AG09309 (cell line): ENCODE measurements at regions not wholly inside any gene's neighbourhood (a gene's known extent, or its start where the extent isn't known, plus 50 kb on each side); places are given as distances from the start of the nearest gene placed in this dataset.

Experiments used
- DNase-seq: peaks from one replicate; pipeline ENCODE4 v3.0.0-alpha.2; 2010; ENCODE audit warnings: low read depth
- H3K4me3 ChIP-seq: 2 replicates; pipeline ENCODE4 v1.5.1; 2011; ENCODE audit warnings: mild to moderate bottlenecking, low read depth, low read length, moderate library complexity; ENCODE audit not compliant: control insufficient read depth
- TF ChIP-seq, protein P1 (sequence below): IDR thresholded peaks from 2 replicates; pipeline ENCODE4 v1.5.1; 2011; ENCODE audit warnings: mild to moderate bottlenecking, low read depth, low read length, inconsistent platforms; ENCODE audit not compliant: insufficient read depth, control insufficient read depth; ENCODE audit errors: missing control alignments

DNA sequence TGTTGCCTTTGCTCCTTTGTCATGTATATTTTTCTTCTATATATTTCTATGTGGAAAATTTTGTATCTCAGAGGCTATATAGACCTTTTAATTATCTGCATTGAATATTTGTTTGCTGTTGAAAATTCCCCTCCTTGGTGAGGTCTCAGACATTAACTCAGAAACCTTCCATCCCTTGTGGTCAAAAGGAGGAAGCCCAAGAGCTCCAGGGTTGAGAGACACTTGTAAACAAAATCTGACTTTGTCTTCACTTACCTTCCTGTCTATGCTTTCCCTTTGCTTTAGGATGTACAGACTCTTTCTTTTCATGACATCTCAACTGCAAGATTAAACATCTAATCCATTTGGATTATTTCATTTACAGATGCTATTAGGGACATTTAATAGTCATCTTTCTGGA, 157.5 kb downstream of the PCDH20 start:
- TF ChIP-seq, protein P1, sequence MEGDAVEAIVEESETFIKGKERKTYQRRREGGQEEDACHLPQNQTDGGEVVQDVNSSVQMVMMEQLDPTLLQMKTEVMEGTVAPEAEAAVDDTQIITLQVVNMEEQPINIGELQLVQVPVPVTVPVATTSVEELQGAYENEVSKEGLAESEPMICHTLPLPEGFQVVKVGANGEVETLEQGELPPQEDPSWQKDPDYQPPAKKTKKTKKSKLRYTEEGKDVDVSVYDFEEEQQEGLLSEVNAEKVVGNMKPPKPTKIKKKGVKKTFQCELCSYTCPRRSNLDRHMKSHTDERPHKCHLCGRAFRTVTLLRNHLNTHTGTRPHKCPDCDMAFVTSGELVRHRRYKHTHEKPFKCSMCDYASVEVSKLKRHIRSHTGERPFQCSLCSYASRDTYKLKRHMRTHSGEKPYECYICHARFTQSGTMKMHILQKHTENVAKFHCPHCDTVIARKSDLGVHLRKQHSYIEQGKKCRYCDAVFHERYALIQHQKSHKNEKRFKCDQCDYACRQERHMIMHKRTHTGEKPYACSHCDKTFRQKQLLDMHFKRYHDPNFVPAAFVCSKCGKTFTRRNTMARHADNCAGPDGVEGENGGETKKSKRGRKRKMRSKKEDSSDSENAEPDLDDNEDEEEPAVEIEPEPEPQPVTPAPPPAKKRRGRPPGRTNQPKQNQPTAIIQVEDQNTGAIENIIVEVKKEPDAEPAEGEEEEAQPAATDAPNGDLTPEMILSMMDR = no peak
- H3K4me3 ChIP-seq = no peak overlapping the region
- no peak for DNase-seq

DNA sequence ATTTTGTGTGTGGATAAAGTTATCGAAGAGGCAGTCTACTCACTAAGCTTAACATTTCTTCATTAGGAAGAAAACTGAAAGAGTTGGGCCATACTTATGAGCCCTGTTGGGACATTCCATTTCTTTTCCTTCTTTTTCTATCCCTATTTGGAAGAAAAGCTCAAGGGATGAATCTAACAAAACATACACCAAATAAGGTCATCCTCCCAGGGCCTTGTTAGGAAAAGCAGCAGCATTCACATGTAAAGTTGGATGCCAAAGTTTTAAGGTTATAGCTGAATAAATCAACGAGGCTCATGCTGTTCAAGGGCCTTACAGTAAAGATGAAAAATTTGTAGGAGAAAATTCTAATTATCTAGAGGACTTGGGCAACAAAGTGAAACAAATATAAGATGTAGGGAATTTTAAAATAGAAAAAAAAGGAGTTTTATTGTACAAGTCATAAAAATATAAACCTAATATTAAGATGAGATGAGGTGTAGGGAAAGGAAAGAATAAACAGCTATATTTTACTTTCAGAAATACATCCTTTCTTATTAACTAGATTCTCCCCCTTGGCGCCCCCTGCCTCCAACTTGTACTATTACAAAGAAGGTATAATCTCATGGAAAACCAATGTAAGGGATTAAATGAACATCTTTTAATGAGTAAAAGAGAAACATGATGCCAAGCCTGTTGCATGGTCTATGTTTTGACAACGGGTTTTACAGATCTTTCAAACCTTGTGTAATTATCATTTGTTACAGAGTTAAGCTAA, 160.4 kb downstream of the PCDH20 start:
- TF ChIP-seq, protein P1 = no peak
- H3K4me3 ChIP-seq = no peak overlapping the region
- no peak for DNase-seq

DNA sequence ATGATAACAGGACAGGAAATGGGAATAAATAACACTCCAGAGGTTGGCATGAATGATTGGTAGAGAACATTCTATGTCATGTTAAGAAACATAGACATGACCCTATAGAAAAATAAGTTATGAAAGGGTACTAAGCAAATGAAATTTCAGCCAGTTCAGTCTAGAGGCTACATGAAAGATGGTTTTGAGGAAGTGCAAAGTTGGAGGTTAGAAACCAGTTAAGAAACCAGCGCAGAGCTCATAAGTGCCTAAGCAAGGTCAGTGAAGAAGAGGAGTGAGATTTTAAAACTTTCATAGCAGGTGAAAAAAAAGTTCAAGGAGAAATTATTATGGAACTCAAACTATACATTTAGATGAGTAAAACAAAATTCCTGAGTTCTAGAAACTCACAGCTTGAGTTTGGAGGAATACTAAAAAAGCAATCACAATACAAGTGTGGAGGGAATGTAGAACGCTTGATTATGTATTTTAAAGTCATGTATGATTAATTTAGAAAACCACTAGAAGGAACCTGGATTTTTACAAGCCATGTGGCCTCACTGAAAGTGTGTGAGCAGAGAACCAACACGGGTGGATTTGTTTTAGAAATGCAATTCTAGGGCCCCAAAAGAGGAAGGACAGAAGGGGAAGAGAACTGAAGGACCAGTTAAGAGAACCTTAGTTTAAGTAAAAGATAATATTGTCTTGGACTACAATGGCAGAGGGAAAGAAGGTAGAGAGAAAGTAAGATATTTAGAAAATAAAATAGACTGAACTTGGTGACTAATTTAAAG, 162.4 kb downstream of the PCDH20 start:
- no peak for DNase-seq
- TF ChIP-seq, protein P1 = no peak
- H3K4me3 ChIP-seq = no peak overlapping the region

DNA sequence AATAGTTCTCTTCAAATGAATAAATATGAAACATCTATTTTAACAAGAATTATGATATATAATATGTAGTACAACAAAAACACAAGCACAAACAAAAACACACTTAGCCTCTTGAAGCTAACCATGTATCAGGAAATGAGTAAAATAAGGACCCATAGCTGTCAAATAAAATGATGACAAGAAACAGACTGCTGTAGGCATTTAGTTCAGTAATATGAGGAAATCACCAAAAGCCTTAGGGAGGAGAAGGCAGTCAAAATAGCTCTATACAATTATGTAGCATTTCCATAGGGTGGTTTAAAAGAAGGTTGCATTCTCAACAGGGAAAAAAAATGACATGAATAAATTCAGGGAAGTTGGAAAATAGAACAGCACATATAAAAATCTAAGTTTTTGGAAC, 163.4 kb downstream of the PCDH20 start:
- no peak overlapping the region for H3K4me3 ChIP-seq
- TF ChIP-seq, protein P1 = no peak
- DNase-seq = no peak

DNA sequence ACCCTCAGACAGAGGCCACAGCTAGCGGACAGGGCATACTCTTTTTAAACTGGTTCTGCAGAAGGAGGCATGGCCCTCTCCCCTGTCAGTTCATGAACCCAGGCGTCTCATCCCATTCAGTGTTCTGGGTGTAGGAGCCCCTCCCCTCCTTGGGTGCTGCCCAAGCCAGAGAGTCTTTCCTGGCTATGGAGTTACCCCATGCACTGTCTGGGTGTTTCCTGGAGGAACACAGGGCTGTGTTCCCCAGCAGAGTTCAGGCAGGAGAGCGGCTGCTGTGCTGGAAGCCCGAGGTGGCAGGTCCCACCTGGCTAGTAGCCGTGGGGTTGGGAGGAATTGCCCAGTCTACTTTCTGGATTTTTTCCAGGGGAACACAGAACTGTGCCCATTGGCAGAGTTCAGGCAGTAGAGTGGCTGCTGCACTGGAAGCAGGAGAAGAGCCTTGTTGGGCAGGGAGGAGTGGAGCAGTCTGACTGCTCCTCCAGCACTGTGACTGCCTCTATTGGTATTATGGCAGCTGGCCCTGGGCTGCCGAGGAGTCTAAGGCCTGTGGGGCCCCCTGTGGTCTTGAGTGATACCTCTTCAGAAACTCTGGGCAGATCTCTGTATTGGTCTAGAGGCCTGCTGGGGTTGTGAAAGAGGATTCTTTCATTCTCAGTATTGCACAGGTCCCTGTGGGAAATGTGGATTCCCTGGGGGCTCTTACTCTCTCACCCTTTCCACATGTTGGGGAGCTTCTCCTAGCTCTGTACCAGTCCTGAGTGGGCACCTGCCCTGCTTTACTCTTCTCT, 168.3 kb downstream of the PCDH20 start:
- H3K4me3 ChIP-seq = no peak overlapping the region
- TF ChIP-seq, protein P1 = no peak
- DNase-seq = no peak

DNA sequence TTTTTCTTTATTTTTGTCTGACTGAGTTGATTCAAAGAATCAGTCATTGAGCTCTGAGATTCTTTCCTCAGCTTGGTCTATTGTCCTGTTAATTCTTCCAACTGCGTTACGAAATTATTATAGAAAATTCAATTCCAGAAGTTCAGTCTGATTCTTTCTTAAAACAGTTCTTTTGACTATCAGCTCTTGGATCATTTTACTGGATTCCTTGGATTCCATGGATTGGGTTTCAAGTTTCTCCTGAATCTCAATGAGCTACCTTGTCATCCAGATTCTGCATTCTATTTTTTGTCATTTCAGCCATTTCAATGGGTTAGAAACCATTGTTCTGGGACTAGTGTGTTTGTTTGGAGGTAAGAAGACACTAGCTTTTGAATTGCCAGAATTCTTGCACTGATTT, 169.3 kb downstream of the PCDH20 start:
- TF ChIP-seq, protein P1 = no peak
- no peak overlapping the region for H3K4me3 ChIP-seq
- DNase-seq = no peak
